ENCODE measurements at regions not wholly inside any gene's neighbourhood (a gene's known extent, or its start where the extent isn't known, plus 50 kb on each side); places are given as distances from the start of the nearest gene placed in this dataset.
"Not testable (repeated sequence)": the region's sequence is repeated elsewhere in the genome, so short reads cannot be mapped to it uniquely, and the experiment has no call there.

DNA sequence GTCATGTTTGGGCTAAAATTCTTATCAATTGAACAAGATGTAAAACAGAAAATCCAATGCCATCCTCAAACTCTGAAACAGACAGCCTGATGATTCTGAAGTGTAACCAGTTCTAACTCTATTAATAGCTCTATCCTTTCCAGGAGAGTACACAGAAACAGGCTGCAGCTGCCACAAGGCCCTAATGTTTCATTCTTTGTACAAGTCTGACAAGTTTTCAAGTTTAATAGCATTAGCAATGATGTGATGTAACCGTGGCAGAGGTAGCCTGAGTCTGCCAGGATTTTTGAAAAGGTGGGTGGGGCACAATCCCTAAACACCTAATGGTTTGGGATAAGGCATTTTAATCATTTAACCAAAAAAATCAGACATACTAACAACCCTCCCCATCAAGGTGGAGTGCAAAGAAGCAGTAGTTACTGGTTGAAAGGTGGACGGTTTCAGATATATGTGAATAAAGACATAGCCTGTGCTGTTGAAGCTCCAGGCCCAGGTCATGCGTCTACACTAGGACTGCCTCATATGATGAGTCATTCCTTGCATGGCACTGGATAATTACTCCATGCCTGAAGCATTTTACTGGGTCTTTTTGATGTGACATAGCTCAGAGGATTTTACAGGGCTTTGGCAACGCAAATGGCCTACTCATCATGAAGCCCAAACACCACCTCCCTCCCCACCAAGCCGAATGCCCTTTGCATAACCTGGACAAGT, 145.1 kb upstream of the GRIP1 start:
- no peak overlapping the region for H3K4me3 ChIP-seq
- TF ChIP-seq, protein P1, sequence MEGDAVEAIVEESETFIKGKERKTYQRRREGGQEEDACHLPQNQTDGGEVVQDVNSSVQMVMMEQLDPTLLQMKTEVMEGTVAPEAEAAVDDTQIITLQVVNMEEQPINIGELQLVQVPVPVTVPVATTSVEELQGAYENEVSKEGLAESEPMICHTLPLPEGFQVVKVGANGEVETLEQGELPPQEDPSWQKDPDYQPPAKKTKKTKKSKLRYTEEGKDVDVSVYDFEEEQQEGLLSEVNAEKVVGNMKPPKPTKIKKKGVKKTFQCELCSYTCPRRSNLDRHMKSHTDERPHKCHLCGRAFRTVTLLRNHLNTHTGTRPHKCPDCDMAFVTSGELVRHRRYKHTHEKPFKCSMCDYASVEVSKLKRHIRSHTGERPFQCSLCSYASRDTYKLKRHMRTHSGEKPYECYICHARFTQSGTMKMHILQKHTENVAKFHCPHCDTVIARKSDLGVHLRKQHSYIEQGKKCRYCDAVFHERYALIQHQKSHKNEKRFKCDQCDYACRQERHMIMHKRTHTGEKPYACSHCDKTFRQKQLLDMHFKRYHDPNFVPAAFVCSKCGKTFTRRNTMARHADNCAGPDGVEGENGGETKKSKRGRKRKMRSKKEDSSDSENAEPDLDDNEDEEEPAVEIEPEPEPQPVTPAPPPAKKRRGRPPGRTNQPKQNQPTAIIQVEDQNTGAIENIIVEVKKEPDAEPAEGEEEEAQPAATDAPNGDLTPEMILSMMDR (IDR thresholded peaks at IDR 0.05), result no peak
- DNase-seq (ENCODE audit: low spot score), result no peak
- H3K27ac ChIP-seq, result no peak overlapping the region

DNA sequence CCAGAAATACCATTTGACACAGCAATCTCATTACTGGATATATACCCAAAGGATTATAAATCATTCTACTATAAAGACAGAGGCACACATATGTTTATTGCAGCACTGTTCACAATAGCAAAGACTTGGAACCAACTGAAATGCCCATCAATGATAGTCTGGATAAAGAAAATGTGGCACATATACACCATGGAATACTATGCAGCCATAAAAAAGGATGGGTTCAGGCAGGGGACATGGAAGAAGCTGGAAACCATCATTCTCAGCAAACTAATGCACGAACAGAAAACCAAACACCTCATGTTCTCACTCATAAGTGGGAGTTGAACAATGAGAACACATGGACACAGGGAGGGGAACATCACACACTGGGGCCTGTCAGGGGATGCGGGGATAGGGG, 147.0 kb upstream of the GRIP1 start:
- not testable (repeated sequence) for DNase-seq (ENCODE audit: low spot score); H3K27ac ChIP-seq

DNA sequence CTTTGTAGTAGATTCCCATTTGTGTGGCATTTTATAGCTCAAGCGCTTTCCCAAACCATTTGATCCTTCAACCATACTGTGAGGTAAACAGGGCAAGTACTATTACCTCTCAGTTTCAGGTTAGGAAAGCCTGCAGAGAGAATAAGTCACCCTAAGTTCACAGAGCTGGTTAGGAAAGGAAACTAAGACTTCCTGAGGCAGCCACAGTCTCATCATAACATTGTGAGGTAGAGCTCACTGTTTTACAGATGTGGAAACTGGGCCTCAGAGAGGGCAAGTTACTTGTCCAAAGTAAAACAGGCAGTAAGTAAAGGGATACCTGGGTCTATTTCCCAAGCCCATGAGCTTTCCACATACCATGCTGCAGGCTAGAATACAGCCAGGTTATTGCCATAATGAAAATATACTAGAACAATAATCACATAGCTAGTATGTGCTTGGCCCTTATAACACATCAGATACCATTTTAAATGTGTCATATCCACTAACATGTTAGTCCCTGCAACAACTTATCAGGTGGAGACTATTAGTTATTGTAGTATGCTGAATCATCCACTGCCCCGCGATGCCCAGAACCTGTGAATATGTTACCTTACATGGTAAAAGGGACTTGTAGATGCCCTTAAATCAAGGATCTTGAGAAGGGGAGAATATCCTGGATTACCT, 150.9 kb upstream of the GRIP1 start:
- DNase-seq (ENCODE audit: low spot score), result no peak
- Histone ChIP-seq H3K27ac (no peak overlapping the region), H3K4me3 (no peak overlapping the region)
- TF ChIP-seq, protein P1 (IDR thresholded peaks at IDR 0.05), result no peak

More for the DNA sequence above, 147.0 kb upstream of the GRIP1 start:
- not testable (repeated sequence) for H3K4me3 ChIP-seq

DNA sequence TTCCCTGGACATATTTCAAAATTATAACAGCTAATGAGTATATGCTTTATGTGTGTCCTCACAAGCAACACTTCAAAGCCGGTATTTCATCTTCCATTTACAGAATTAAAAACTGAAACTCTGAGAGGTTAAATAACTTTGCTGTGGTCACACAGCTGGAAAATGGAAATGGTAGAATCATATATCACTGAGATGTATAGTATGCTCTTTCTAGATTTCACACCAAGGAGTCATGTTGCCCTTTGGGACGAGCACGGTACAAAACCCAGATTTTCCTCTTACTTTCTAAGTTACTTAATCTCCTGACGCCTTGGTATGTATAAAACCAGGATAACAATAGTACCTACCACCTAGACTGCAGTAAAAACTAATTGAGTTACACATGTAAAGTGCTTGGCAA, 152.6 kb upstream of the GRIP1 start:
- H3K27ac ChIP-seq, result no peak overlapping the region
- TF ChIP-seq, protein P1 (IDR thresholded peaks at IDR 0.05), result no peak
- DNase-seq (ENCODE audit: low spot score), result no peak
- no peak overlapping the region for H3K4me3 ChIP-seq

DNA sequence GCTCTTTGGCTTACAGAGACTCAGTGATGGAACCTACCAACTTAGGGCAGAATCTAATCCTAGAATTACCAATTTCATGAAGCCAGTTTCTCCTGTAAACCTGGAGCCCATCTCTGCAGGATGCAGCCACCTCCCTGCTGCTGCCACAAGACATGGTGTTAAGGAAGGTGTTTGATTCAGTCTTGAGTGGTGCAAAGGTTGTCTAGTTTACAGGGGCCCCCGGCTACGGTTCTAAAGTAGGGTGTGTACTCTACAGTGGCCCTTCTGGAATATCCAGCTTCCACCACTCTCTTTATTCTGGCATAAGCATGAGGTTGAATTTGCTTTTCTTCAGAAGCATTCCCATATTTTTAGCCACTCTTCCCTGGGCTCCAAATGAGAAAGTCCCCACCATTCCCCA, 154.1 kb upstream of the GRIP1 start:
- DNase-seq (ENCODE audit: low spot score), result no peak
- TF ChIP-seq, protein P1 (IDR thresholded peaks at IDR 0.05), result no peak
- Histone ChIP-seq H3K27ac (no peak overlapping the region), H3K4me3 (no peak overlapping the region)

DNA sequence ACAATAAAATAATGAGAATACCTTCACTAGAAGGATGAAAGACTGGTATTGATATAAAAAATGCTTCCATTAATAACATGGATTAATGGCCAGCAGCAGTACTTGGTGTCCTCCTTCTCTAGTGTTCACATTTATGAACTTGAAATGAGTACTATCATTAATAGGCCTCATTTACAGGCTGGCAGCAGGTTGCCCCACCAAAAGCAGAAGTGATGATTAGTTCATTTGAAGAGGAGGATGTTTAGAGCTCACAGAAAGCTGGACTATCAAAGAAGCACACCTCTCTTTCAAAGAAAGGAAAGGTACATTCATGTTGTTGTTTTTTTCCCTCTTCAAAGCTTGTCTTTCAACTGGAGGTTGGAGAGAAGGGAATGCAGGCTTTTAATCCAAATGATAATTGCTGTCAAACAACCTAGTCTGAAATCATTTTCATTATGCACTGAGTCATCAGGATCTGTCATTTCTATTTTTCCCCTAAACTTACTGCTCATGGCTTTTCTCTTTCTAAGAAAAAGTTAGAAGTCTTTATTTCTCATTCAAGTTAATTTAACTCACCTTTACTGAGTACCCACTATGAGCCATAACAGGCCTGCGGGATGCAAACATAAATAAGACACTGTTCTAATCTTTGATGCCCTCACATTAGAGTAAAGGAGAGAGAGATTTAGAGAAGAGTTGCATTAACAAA, 157.9 kb upstream of the GRIP1 start:
- TF ChIP-seq, protein P1 (IDR thresholded peaks at IDR 0.05), result no peak
- DNase-seq (ENCODE audit: low spot score), result no peak
- H3K4me3 ChIP-seq, result no peak overlapping the region
- no peak overlapping the region for H3K27ac ChIP-seq

DNA sequence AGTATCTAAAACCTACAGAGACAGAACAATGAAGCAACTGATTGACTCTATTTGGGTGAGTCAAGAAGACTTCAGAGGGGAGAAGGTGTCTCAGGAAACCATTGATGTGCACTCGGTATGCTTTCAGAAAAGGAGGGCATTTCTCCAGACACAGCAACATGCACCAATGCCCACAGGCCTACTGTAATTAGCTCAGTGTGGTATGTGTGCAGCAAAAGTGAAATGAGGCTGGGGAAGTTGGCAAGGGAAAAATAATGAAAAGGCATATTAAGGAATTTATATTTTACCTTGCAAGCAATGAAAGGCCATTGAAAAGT, 158.4 kb upstream of the GRIP1 start:
- Histone ChIP-seq H3K4me3 (no peak overlapping the region), H3K27ac (no peak overlapping the region)
- TF ChIP-seq, protein P1 (IDR thresholded peaks at IDR 0.05), result no peak
- no peak for DNase-seq (ENCODE audit: low spot score)

Measured in coronary artery (tissue), 2 donors.